ENCODE measurements at regions not wholly inside any gene's neighbourhood (a gene's known extent, or its start where the extent isn't known, plus 50 kb on each side); places are given as distances from the start of the nearest gene placed in this dataset.

DNA sequence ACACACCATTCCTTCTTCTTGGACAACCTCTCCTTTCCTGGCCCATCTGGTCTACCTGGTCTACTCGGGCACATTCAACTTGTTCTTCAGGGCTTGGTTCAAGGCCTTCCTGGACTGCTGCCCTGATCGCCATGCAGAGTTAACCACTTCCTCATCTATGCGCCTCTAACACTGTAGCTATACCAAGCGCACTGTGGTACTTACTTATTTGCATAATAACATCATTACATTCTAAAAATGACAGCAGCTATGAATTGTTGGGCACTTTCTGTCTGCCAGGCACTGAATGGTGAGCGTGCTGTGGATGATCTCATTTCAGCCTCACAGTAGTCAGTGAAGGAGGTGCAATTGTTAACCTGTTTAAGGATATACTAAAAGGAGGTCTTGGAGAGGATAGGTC lies 66.9 kb upstream of the SDK2 start:
- TF ChIP-seq CTCF (IDR thresholded peaks at IDR 0.05) (no peak), POLR2A (IDR thresholded peaks at IDR 0.05) (no peak)
